AG10803 (cell line): ENCODE measurements at regions not wholly inside any gene's neighbourhood (a gene's known extent, or its start where the extent isn't known, plus 50 kb on each side); places are given as distances from the start of the nearest gene placed in this dataset.

Experiments
- DNase-seq: peaks from one replicate; pipeline ENCODE4 v3.0.0; 2010; ENCODE audit warnings: low read depth
- H3K4me3 ChIP-seq: 2 replicates; pipeline ENCODE4 v1.5.1; 2011; ENCODE audit warnings: mild to moderate bottlenecking, low read length, control low read depth
- TF ChIP-seq, protein P1 (sequence below): conservative IDR thresholded peaks from 2 replicates; pipeline ENCODE4 v1.5.1; 2011; ENCODE audit warnings: mild to moderate bottlenecking, low read length, control low read depth, inconsistent platforms

DNA sequence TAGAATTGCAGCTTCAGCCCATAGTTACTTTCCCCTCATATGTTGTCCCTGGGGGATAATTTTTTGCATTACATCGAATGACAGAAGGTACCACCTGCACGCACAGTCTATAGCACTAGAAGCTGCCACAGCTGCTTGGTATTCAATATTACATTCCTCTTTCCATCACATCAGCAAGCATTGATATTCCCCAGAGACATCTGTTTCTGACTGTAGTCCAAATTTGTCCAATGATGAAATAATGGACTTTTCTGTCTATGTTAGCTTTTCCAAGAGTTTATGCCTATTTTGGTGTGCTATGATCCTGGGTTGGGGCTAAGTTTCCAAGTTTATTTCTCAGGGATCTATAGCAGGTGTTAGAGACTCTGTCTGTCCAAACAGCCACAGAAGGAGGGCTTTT, 335.4 kb downstream of the LRIG3 start:
- TF ChIP-seq, protein P1, sequence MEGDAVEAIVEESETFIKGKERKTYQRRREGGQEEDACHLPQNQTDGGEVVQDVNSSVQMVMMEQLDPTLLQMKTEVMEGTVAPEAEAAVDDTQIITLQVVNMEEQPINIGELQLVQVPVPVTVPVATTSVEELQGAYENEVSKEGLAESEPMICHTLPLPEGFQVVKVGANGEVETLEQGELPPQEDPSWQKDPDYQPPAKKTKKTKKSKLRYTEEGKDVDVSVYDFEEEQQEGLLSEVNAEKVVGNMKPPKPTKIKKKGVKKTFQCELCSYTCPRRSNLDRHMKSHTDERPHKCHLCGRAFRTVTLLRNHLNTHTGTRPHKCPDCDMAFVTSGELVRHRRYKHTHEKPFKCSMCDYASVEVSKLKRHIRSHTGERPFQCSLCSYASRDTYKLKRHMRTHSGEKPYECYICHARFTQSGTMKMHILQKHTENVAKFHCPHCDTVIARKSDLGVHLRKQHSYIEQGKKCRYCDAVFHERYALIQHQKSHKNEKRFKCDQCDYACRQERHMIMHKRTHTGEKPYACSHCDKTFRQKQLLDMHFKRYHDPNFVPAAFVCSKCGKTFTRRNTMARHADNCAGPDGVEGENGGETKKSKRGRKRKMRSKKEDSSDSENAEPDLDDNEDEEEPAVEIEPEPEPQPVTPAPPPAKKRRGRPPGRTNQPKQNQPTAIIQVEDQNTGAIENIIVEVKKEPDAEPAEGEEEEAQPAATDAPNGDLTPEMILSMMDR, result no peak
- DNase-seq, result peak; percentile 65
- no peak overlapping the region for H3K4me3 ChIP-seq

DNA sequence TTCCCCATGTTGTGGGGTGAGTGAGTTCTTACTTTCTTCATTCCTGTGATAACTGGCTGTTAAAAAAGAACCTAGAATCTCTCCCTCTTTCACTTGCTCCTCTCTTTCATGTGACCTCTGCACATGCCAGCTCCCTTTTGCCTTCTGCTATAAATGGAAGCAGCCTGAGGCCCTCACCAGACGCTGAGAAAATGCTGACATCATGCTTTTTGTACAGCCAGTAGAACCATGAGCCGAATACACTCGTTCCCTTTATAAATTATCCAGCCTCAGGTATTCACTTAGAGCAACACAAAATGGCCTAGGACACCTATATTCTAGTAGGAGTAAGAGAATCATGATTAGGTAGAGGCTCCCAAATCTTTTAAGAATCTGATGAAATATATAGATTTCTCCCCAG, 333.5 kb downstream of the LRIG3 start:
- TF ChIP-seq, protein P1, result no peak
- H3K4me3 ChIP-seq, result no peak overlapping the region
- no peak for DNase-seq

DNA sequence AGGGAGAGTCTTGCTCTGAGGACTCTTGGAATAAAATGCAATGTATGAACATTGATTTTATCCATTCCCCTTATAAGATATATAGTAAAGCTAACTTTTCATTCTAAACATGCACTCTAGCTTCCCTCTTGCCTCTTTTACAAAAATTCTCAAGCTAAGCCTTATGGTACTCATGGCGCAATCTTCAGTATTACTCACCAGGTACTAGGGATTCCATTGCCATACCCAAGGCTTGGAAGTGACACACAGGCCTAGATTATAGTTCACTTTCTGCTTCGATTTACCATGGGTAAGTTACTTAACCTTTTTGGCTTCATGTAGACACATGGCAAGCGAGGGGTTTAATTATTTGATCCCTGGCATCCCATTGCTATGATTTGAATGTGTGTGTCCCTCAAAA, 331.5 kb downstream of the LRIG3 start:
- peak; percentile 64 for DNase-seq
- no peak overlapping the region for H3K4me3 ChIP-seq
- TF ChIP-seq, protein P1, result no peak

DNA sequence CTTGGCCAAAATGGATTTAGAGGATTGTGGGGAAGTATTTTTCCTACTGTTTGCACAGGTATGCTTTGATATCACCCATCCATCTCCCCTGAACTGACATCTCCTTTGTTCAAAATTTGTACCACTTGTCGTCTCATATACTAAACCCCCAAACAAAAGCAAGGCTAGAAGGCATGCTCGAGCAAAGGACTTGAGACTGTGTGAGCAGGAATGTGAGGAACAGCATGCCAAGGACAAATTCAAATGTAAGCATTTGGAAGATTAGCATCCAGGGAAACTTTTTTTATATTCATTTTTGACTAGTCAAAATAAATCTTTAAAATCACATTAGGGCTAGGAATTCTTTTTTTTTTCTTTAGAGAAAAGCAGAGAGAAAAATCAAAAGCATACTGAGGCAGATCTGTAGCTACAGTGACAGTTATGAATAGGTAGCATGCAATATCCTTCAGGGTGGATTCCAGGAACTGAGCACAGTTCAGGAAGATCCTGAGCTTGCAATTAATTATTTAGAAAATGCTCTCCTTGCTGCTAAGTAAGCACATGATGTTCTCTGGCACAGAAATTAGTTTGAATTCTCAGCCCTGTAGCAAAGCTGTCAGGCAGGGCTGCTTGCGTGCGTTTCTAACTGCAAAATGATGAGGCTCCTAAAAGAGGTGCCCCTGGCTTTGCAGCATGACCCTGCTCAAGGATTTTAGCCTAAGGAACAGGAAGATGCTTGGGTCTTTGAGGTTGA, 327.7 kb downstream of the LRIG3 start:
- DNase-seq, result peak; percentile 24
- TF ChIP-seq, protein P1, result no peak

DNA sequence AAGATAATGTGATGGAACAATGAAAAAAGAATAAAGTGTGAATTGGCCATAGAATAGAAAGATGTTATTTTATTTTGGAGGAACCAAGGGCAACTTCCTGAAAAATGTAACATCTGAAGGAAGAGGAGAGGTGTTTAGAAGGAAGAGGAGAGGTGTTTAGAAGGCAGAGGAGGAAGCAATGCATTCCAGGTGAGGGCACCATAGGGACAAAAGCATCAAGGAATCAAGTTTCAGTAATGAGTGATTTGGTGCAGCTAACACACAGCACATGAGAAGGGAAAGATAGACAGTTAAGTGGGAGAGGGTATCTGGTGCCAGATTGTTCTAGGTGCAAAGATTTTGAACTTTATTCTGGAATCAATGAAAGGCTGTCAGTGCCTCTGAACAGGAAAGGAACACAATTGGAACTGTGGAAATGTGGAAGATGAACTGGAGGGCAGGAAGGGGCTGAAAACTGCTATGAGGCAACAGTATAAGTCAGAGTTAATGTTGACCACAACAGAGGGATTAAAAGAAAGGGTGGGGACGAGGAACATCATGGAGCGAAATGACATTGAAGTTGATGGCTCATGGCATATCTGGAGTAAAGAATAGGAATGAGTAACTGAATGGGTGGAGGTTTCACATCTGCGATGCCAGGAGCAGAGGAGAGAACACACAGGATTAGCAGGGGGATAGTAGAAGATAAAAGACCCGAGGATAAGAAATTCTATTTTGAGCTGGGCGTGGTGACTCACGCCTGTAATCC, 326.6 kb downstream of the LRIG3 start:
- H3K4me3 ChIP-seq, result no peak overlapping the region
- no peak for DNase-seq
- TF ChIP-seq, protein P1, result no peak

More for the DNA sequence above, 327.7 kb downstream of the LRIG3 start:
- H3K4me3 ChIP-seq, result no peak overlapping the region

DNA sequence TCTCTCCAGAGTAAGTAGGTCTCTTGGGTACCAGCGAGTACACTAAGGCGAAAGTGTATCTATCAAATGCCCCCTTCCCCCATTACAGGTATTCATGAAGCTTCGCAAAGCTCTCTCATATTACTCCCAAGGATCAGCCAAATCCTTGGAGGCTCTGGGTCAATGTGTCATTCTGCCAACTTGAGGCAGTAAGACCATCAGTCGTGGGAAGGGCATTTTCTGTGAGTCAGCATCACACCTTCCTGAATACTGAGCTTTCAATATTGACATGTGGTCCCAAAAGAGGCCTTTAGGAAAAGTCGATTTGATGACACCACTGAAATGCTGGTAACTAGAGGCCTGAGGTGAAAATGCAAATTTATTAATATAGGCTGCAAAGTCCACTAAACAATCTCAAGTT, 323.9 kb downstream of the LRIG3 start:
- DNase-seq, result no peak
- no peak overlapping the region for H3K4me3 ChIP-seq
- TF ChIP-seq, protein P1, result no peak

DNA sequence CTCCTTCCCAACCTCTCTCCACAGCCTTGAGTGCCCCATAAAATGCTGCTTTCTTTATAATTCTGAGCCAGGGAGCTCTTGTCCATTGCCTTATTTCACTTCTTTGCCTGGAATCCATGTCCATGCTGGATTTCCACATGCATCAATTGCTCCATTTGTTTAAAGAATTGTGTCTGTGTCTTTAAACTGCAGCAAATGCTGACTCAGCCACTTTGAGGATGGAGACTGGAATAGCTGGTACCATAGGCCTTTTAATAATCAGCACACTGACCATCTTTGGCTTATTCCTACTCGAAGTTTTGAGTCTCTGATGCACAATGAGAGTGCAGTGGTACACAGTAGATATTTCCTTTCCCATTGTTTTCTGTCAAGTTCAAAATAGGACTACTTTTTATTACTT, 318.8 kb downstream of the LRIG3 start:
- no peak for DNase-seq
- TF ChIP-seq, protein P1, result no peak
- H3K4me3 ChIP-seq, result no peak overlapping the region
